Gastroesophageal sphincter (tissue), 4 donors: ENCODE measurements at regions not wholly inside any gene's neighbourhood (a gene's known extent, or its start where the extent isn't known, plus 50 kb on each side); places are given as distances from the start of the nearest gene placed in this dataset.

Source experiments
- ATAC-seq: fragments of 150-250 bp; one replicate; pipeline ENCODE4 v1.9.1; 2016; ENCODE audit warnings: mild to moderate bottlenecking, moderate library complexity
- H3K27ac ChIP-seq, 4 donors: fragments of 200-600 bp; sonication (generic) in 3 of 4; 1 replicate in 3 of 4; 2 replicates in 1 of 4; pipeline ENCODE4 v1.5.1; 2016 to 2019
- H3K27me3 ChIP-seq: fragments of 200-600 bp; sonication (generic); one replicate; pipeline ENCODE4 v1.5.1; 2019
- H3K36me3 ChIP-seq, 2 donors: fragments of 200-600 bp; sonication (generic); one replicate each; pipeline ENCODE4 v1.5.1; 2019; ENCODE audit warnings: control low read depth in 1 of 2
- H3K4me1 ChIP-seq, 3 donors: fragments of 200-600 bp; sonication (generic); 1 replicate in 2 of 3; 2 replicates in 1 of 3; pipeline ENCODE4 v1.5.1; 2016 to 2019; ENCODE audit warnings: control low read depth in 2 of 3
- H3K4me3 ChIP-seq, 2 donors: fragments of 200-600 bp; sonication (generic); one replicate each; pipeline ENCODE4 v1.5.1; 2019; ENCODE audit warnings: mild to moderate bottlenecking in 1 of 2, moderate library complexity in 1 of 2
- H3K9me3 ChIP-seq, 3 donors: fragments of 200-600 bp; sonication (generic); one replicate each; pipeline ENCODE4 v1.5.1; 2017 to 2019; ENCODE audit warnings: control low read depth in 2 of 3
- EP300 ChIP-seq: sonication (generic); formaldehyde crosslinking; IDR thresholded peaks from one replicate; pipeline ENCODE4 v1.6.1; 2017; ENCODE audit warnings: antibody characterized with exemption, mild to moderate bottlenecking
- POLR2A ChIP-seq, 2 donors: fragments of 450-650 bp; IDR thresholded peaks; one replicate each; pipeline ENCODE4 v1.6.1; 2017; ENCODE audit warnings: antibody characterized with exemption in 2 of 2, mild to moderate bottlenecking in 2 of 2, moderate library complexity in 1 of 2
- POLR2AphosphoS5 ChIP-seq: sonication (generic); formaldehyde crosslinking; IDR thresholded peaks from one replicate; pipeline ENCODE4 v1.6.1; 2017; ENCODE audit warnings: antibody characterized with exemption
- WGBS, 2 donors: methylation state at CpG; one replicate each; pipeline ENCODE4 v1.1.5; 2018; ENCODE audit warnings: low coverage in 1 of 2; 5-methylcytosine and 5-hydroxymethylcytosine counted together
- TF ChIP-seq, protein P1 (sequence below), 4 experiments: fragments of 200-600 bp in 2 of 4; fragments of 450-650 bp in 2 of 4; sonication (generic) in 1 of 4; IDR thresholded peaks; one replicate each; pipeline ENCODE4 v1.5.1; 2017 to 2019; ENCODE audit warnings: antibody characterized with exemption in 4 of 4, mild to moderate bottlenecking in 2 of 4, moderate library complexity in 2 of 4

DNA sequence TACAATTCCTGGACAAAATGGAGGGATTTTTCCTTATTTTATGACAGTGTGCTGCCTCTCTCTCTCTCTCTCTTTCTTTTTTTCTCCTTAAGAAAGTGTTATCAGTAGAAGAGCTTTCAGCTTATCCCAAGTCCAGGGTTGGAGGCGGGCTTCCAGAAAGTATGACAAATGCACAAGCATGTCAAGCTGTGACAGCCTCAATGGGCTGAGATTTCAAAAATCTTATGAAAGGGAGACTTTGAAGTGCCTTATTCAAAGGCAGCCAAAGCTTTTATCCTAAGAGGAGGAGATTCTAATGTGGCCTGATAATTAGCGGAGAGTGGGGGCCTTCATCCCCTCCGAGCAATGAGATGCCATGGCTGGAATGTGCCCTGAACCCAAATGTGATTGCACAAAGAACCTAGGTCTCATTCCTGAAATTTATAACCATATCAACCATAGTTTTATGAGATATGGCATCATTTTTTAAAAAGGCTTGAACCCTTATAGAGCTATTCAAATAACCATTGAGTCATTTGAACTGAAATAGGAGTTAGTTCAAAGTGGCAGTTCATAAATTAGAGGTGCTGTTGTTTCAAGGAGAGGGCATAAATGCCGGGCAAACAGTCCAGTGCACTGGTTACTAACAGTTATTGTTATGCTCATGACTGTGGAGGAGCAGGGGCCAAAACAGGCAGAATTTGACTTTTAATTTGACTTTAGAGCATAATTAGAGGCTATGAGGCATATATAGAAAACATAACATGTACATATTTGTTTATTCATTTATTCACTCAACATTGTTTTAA lies 261.6 kb upstream of the THRB start:
- no peak overlapping the region for H3K27ac ChIP-seq
- no peak for ATAC-seq
- H3K9me3 ChIP-seq = no peaks in the 10 kb centered on the region
- WGBS, 2 donors = 75 to 80% methylated on average over 4 of the region's 4 CpGs
- H3K4me1 ChIP-seq = no peaks in the 10 kb centered on the region
- H3K36me3 ChIP-seq = no peaks in the 10 kb centered on the region
- TF ChIP-seq, protein P1, sequence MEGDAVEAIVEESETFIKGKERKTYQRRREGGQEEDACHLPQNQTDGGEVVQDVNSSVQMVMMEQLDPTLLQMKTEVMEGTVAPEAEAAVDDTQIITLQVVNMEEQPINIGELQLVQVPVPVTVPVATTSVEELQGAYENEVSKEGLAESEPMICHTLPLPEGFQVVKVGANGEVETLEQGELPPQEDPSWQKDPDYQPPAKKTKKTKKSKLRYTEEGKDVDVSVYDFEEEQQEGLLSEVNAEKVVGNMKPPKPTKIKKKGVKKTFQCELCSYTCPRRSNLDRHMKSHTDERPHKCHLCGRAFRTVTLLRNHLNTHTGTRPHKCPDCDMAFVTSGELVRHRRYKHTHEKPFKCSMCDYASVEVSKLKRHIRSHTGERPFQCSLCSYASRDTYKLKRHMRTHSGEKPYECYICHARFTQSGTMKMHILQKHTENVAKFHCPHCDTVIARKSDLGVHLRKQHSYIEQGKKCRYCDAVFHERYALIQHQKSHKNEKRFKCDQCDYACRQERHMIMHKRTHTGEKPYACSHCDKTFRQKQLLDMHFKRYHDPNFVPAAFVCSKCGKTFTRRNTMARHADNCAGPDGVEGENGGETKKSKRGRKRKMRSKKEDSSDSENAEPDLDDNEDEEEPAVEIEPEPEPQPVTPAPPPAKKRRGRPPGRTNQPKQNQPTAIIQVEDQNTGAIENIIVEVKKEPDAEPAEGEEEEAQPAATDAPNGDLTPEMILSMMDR (IDR thresholded peaks at IDR 0.05) = no peak
- TF ChIP-seq POLR2AphosphoS5 = no peak
- TF ChIP-seq POLR2A (IDR thresholded peaks at IDR 0.05) = no peak
- no peak for TF ChIP-seq EP300
- H3K27me3 ChIP-seq = no peaks in the 10 kb centered on the region
- no peak overlapping the region for H3K4me3 ChIP-seq

DNA sequence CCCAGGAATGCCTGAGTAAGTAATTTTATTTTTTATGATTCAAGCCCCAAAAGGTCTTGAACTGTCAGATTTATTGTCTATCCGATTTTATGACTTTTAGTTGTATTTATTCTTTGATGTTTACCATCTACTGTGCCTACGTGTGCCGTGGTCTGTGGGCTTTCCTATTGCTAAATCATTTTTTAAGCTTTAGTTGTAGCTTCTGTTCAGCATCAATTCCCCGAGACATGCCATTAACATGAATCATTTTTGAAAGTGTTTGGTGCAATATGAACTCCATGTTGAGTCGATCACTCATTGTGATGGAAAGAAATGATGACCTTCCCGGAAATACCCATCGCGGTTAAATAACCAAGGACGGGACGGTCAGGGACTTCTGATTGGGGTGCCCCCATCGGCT lies 268.7 kb upstream of the THRB start:
- TF ChIP-seq EP300 (no peak), POLR2AphosphoS5 (no peak), POLR2A (IDR thresholded peaks at IDR 0.05) (no peak)
- TF ChIP-seq, protein P1 (IDR thresholded peaks at IDR 0.05) = no peak
- Histone ChIP-seq H3K27me3 (no peaks in the 10 kb centered on the region), H3K36me3 (no peaks in the 10 kb centered on the region), H3K9me3 (no peaks in the 10 kb centered on the region), H3K4me3 (no peak overlapping the region), H3K27ac (no peak overlapping the region), H3K4me1 (no peaks in the 10 kb centered on the region)
- no peak for ATAC-seq
- WGBS, 2 donors = 83 to 89% methylated on average over 10 of the region's 11 CpGs

DNA sequence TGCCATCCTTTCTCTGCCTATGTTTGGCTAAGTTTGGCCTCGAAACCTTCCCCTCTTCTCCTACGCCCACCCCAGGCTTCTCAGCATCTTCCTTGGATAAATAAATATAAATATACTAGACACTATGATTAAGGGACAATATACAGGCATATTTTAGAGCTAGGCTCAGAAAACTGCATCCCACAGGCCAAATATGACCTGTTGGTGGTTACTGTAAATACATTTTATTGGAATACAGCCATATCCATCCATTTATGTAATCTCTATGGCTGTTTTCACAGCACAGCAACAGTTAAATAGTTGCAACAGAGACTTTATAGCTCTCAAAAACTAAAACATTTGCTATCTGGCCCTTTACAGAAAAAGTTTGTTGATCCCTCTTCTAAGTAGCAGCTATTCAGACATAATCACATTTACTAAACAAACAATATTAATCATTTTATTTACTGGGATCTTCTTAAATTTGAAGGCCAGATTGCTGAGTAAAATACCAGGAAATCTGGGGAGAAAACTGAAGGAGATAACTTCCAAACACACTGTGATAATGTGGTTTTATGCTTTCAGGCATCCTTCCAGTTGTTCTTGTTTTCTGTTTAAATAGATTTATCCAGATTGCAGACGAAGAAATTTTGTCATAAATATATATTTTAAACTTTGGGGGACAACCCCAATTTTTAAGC lies 269.7 kb upstream of the THRB start:
- WGBS, 2 donors = 71 to 89% methylated on average over 2 to 3 of the region's 3 CpGs

DNA sequence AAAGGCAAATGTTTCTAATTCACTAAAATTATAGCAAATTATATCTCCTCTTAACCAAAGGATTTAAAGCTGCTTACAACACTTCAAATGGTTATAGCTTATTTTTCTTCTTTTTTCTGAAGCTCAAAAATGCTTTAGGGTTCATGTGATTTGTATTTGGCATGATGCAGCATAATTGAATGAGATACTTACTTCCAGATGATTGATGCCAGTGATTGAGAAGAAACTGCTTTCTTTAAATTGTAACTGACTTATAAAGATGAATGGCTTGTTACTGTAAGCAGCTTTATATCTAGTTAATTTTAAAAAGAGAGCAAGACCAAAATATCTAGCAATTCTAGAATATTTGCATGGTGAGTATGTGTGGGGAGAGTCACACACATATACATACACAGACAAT lies 270.7 kb upstream of the THRB start:
- Histone ChIP-seq H3K27me3 (no peaks in the 10 kb centered on the region), H3K9me3 (no peaks in the 10 kb centered on the region), H3K36me3 (no peaks in the 10 kb centered on the region), H3K4me1 (no peaks in the 10 kb centered on the region), H3K27ac (no peak overlapping the region), H3K4me3 (no peak overlapping the region)
- TF ChIP-seq POLR2AphosphoS5 (no peak), POLR2A (IDR thresholded peaks at IDR 0.05) (no peak), EP300 (no peak)
- TF ChIP-seq, protein P1 (IDR thresholded peaks at IDR 0.05) = no peak
- ATAC-seq = no peak

More for the DNA sequence above, 269.7 kb upstream of the THRB start:
- Histone ChIP-seq H3K4me3 (no peak overlapping the region), H3K27me3 (no peaks in the 10 kb centered on the region), H3K4me1 (no peaks in the 10 kb centered on the region), H3K27ac (no peak overlapping the region), H3K9me3 (no peaks in the 10 kb centered on the region), H3K36me3 (no peaks in the 10 kb centered on the region)
- TF ChIP-seq POLR2AphosphoS5 = no peak
- no peak for TF ChIP-seq POLR2A (IDR thresholded peaks at IDR 0.05)
- no peak for TF ChIP-seq EP300
- TF ChIP-seq, protein P1 (IDR thresholded peaks at IDR 0.05) = no peak
- no peak for ATAC-seq

DNA sequence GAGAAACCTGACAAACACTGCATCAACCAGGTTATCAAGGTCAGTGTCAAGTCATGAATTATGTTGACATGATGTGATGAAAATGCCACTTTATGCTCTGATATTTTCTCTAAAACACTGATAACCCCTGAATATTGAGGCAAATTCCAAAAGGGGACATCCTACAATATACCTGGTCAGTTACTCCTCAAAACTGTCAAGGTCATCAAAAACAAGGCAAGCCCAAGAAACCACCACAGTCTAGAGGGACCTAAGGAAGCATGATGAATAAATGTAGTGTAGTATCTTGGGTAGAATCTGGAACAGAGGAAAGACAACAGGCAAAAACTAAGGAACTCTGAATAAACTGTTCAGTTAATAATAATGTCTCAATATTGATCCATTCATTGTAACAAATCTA lies 275.3 kb upstream of the THRB start:
- Histone ChIP-seq H3K4me1 (peaks cover 0 to 6% (median 3%) of the 10 kb centered on the region in 3 donors), H3K4me3 (no peak overlapping the region), H3K9me3 (no peaks in the 10 kb centered on the region), H3K27me3 (no peaks in the 10 kb centered on the region), H3K36me3 (no peaks in the 10 kb centered on the region), H3K27ac (no peak overlapping the region)
- ATAC-seq = no peak
- TF ChIP-seq EP300 (no peak), POLR2A (IDR thresholded peaks at IDR 0.05) (no peak), POLR2AphosphoS5 (no peak)
- TF ChIP-seq, protein P1 (IDR thresholded peaks at IDR 0.05) = no peak
